ENCODE measurements at regions not wholly inside any gene's neighbourhood (a gene's known extent, or its start where the extent isn't known, plus 50 kb on each side); places are given as distances from the start of the nearest gene placed in this dataset.

DNA sequence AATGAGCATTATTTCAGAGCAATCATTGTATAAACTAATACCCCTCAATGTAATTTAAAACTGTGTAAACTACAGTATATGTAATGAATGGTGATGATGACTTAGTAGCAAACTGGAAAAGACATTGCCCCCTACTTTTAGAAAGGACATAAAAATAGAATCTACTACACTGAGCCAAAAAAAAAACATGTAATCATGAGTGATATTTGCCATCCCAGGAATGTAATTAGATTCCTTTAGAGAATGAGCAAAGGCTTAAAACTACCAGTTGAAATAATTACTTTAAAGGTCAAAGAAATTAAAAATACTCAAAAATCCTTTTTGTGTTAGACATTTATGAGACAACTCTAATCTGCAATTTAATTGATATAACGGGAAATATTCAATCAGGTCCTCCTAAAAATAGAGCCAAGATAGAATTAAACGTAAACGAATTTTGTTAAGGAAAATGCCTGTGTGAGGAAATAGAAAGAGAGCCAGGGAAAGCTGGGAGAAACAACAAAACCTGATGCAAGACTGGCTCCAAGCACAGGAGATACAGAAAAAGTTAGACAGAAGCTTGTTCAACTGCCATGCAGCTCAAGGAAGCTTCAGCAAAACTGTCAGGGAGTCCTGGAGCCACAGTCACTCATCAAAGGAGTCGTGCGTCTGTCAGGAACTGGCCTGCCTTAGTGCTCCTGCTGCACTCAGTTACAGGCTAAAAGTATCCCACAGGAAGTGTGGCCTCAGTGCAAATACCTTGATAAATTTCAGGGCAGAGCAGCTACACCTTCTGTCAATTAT is 655.7 kb upstream of the INTU start:
- no peak for DNase-seq (ENCODE audit: low read depth)
- TF ChIP-seq, protein P1, sequence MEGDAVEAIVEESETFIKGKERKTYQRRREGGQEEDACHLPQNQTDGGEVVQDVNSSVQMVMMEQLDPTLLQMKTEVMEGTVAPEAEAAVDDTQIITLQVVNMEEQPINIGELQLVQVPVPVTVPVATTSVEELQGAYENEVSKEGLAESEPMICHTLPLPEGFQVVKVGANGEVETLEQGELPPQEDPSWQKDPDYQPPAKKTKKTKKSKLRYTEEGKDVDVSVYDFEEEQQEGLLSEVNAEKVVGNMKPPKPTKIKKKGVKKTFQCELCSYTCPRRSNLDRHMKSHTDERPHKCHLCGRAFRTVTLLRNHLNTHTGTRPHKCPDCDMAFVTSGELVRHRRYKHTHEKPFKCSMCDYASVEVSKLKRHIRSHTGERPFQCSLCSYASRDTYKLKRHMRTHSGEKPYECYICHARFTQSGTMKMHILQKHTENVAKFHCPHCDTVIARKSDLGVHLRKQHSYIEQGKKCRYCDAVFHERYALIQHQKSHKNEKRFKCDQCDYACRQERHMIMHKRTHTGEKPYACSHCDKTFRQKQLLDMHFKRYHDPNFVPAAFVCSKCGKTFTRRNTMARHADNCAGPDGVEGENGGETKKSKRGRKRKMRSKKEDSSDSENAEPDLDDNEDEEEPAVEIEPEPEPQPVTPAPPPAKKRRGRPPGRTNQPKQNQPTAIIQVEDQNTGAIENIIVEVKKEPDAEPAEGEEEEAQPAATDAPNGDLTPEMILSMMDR (conservative IDR thresholded peaks at IDR 0.05; ENCODE audit: low read depth, low read length), result no peak
- H3K4me3 ChIP-seq (ENCODE audit: low read depth, low read length), result no peak overlapping the region

DNA sequence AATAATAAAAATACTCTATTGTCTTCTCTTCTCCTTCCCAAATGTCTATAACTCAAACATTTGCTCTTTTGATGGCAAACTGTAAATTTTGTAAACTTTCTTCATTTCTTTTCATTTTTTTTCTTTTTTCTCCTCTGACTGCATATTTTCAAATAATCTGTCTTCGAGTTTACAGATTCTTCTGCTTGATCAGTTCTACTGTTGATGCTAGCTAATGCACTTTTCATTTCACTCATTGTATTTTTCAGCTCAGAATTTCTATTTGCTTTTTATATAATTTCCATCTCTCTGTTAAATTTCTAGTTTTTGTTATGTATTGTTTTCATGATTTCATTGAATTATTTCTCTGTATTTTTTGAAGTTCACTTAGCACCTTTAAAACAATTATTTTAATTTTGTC is 646.8 kb upstream of the INTU start:
- H3K4me3 ChIP-seq (ENCODE audit: low read depth, low read length), result no peak overlapping the region
- TF ChIP-seq, protein P1 (conservative IDR thresholded peaks at IDR 0.05; ENCODE audit: low read depth, low read length), result no peak
- DNase-seq (ENCODE audit: low read depth), result no peak

DNA sequence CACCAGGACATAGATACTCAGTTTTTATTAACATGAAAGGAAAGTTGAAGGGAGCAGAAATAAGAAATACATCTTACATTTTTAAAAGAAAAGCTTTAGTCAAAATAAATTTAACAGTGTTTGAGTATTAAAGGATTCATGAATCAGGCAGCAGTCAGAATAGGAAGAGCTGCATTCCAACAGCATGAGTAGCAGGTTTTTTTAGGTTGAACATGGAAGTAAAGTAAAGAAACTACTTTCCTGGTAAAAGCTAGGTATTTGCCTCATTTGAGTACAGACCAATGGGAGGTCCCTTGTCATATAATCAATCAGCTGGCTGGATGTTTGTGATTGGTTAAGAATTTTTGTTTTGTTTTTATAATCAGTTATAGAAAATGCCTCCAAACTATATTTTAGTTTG is 645.9 kb upstream of the INTU start:
- DNase-seq (ENCODE audit: low read depth), result peak; percentile 12
- H3K4me3 ChIP-seq (ENCODE audit: low read depth, low read length), result no peak overlapping the region

DNA sequence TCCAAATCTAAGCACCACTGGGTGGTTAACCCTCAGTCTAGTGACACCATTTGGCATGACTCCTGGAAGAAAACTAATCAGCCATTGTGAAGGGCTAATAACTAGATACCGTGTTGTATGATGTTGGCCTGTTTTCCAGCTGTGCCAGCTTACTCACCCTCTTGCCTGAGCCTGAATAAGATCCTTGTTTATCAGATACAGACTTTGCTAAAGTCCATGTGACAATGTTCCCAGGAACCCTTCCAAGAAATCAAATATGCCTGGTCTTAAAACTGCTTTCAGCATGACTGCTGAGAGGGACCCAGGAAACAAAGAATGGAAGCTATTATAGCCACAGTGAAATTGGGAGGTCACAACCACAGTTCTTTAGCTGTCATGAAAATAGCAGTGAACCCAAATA is 640.8 kb upstream of the INTU start:
- no peak for DNase-seq (ENCODE audit: low read depth)
- H3K4me3 ChIP-seq (ENCODE audit: low read depth, low read length), result no peak overlapping the region
- TF ChIP-seq, protein P1 (conservative IDR thresholded peaks at IDR 0.05; ENCODE audit: low read depth, low read length), result no peak

More for the DNA sequence above, 645.9 kb upstream of the INTU start:
- TF ChIP-seq, protein P1 (conservative IDR thresholded peaks at IDR 0.05; ENCODE audit: low read depth, low read length), result no peak

DNA sequence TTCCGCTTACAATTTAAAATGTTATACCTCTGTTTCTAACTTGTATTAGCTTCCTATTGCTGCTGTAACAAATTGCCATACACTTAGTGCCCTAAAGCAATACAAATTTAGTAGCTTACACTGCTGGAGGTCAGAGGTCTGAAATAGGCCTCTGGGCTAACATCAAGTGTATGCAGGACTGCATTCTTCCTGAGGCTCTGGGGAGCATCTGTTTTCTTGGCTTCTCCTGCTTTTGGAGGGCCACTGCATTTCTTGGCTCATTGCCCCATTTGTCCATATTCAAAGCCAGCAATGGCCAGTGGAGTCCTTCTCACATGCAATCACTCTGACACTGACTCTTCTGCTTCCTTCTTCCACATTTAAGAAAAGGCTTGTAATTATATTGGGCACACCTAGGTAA is 639.8 kb upstream of the INTU start:
- H3K4me3 ChIP-seq (ENCODE audit: low read depth, low read length), result no peak overlapping the region
- DNase-seq (ENCODE audit: low read depth), result no peak
- TF ChIP-seq, protein P1 (conservative IDR thresholded peaks at IDR 0.05; ENCODE audit: low read depth, low read length), result no peak

DNA sequence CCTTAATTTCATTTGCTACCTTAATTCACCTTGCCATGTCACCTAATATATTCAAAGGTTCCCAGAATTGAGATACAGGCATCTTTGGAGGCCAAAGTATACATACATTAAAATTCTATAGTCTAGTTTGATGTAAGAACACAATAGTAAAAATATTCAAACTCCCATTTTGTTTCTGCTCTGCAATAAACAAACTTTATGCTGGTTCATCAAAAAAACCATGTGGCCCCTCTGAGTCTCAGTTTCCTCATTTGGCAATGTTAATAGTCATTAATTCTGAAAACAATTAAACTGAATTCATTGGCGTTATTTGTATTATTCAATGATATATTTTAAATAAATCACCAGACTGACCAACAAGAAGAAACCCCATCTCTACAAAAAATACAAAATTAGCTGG is 639.4 kb upstream of the INTU start:
- DNase-seq (ENCODE audit: low read depth), result no peak
- no peak overlapping the region for H3K4me3 ChIP-seq (ENCODE audit: low read depth, low read length)
- TF ChIP-seq, protein P1 (conservative IDR thresholded peaks at IDR 0.05; ENCODE audit: low read depth, low read length), result no peak

DNA sequence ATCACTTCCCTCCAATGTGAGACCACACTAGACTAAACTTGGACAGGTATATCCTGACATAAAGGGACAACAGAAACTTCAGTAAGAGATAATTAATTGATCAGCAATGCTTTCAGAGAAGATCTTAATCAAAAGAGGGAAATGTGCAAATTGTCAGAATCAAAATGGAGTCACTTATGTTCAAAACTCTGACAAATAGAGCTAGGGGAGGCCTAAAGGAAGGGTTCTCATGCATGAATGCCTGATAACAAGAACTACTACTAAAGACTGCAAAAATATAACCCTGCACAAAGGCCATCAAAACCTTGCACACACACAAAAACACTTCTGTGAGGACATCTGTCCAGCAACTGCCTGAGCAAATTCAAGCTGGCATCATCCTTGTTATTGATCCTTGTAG is 637.5 kb upstream of the INTU start:
- TF ChIP-seq, protein P1 (conservative IDR thresholded peaks at IDR 0.05; ENCODE audit: low read depth, low read length), result no peak
- DNase-seq (ENCODE audit: low read depth), result no peak
- H3K4me3 ChIP-seq (ENCODE audit: low read depth, low read length), result no peak overlapping the region
